SU-DHL-6 (cell line): ENCODE measurements at regions not wholly inside any gene's neighbourhood (a gene's known extent, or its start where the extent isn't known, plus 50 kb on each side); places are given as distances from the start of the nearest gene placed in this dataset.

Experiments used
- H2AFZ ChIP-seq: fragments of 200-600 bp; sonication (generic); 2 replicates; pipeline ENCODE4 v1.6.1; 2014; ENCODE audit warnings: low read depth, mild to moderate bottlenecking, moderate library complexity, mixed read lengths, antibody characterized with exemption, low read length; ENCODE audit not compliant: severe bottlenecking
- H3F3A ChIP-seq: fragments of 200-600 bp; shearing (Covaris generic); 2 replicates; pipeline ENCODE4 v1.6.0; 2016; ENCODE audit warnings: antibody characterized with exemption, mild to moderate bottlenecking; ENCODE audit not compliant: insufficient read depth
- H3K27ac ChIP-seq: fragments of 200-600 bp; sonication (generic); 2 replicates; pipeline ENCODE4 v1.5.1; 2016; ENCODE audit warnings: low read depth, mild to moderate bottlenecking, low read length, moderate library complexity, mixed read lengths
- H3K27me3 ChIP-seq: fragments of 200-600 bp; sonication (generic), shearing (Covaris generic); 2 replicates; pipeline ENCODE4 v1.6.0; 2014; ENCODE audit warnings: mild to moderate bottlenecking, low read length
- H3K36me3 ChIP-seq: fragments of 200-600 bp; sonication (generic); 2 replicates; pipeline ENCODE4 v1.6.1; 2014; ENCODE audit warnings: mild to moderate bottlenecking, low read length, mixed read lengths
- H3K4me2 ChIP-seq: fragments of 300-600, 200-600 bp; shearing (Covaris generic), sonication (generic); 2 replicates; pipeline ENCODE4 v1.6.0; 2014; ENCODE audit warnings: low read length, low read depth, mild to moderate bottlenecking; ENCODE audit not compliant: poor library complexity, severe bottlenecking
- H3K4me3 ChIP-seq: fragments of 200-600 bp; sonication (generic); 2 replicates; pipeline ENCODE4 v1.5.1; 2014; ENCODE audit warnings: antibody characterized with exemption, low read length, mild to moderate bottlenecking, mixed read lengths; ENCODE audit not compliant: insufficient read depth, poor library complexity, severe bottlenecking
- H3K79me2 ChIP-seq: fragments of 200-600 bp; sonication (generic); 2 replicates; pipeline ENCODE4 v1.6.1; 2014; ENCODE audit warnings: mild to moderate bottlenecking, low read length, moderate library complexity; ENCODE audit not compliant: insufficient read depth
- H3K9ac ChIP-seq: fragments of 200-600 bp; sonication (generic); 2 replicates; pipeline ENCODE4 v1.7.0; 2014; ENCODE audit warnings: mild to moderate bottlenecking, low read length
- H3K9me2 ChIP-seq: fragments of 200-600 bp; sonication (generic); replicated peaks from 2 replicates; pipeline ENCODE4 v1.6.1; 2014; ENCODE audit warnings: low read length; ENCODE audit not compliant: insufficient read depth
- H3K9me3 ChIP-seq: fragments of 200-600 bp; sonication (generic); 2 replicates; pipeline ENCODE4 v1.6.1; 2014; ENCODE audit warnings: low read length, mixed read lengths; ENCODE audit not compliant: insufficient read depth
- H4K20me1 ChIP-seq: fragments of 200-600 bp; sonication (generic); 2 replicates; pipeline ENCODE4 v1.6.1; 2014; ENCODE audit warnings: low read depth, mild to moderate bottlenecking, antibody characterized with exemption, low read length, moderate library complexity, mixed read lengths
- EZH2phosphoT487 ChIP-seq: fragments of 200-600 bp; sonication (generic), shearing (Covaris generic); conservative IDR thresholded peaks from 2 replicates; pipeline ENCODE4 v1.6.1; 2018; ENCODE audit warnings: mild to moderate bottlenecking, antibody characterized with exemption, low read length, moderate library complexity, mixed read lengths
- TF ChIP-seq, protein P1 (sequence below): fragments of 200-600 bp; sonication (generic); IDR thresholded peaks from one replicate; pipeline ENCODE4 v1.5.1; 2017; ENCODE audit warnings: antibody characterized with exemption, mild to moderate bottlenecking, low read length, moderate library complexity; ENCODE audit not compliant: insufficient read depth, poor library complexity, severe bottlenecking

DNA sequence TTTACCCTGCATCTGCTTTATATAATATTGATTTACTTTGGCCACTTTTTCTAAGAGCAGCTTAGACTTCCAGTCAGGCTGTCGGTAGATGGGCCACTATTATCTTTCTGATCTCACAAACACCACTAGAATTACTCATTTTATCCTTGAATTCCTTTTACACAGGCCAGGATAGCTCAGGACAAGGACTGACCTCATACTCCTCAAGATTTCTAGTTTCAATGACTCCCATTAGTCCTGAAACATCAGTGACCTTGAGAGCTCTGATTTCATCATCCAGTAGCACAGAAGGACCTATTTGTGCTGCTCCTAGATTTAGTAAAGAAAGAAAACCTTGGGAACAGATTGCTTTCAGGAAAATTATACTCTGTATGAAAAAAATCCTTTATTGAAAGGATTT, 727.9 kb upstream of the PTPRD start:
- Histone ChIP-seq H3K9me3 (no peaks in the 10 kb centered on the region), H4K20me1 (no peaks in the 10 kb centered on the region), H3K79me2 (no peaks in the 10 kb centered on the region), H3K36me3 (no peaks in the 10 kb centered on the region), H3K9me2 (no peaks in the 10 kb centered on the region), H3K4me3 (no peak overlapping the region), H2AFZ (no peak overlapping the region), H3K9ac (no peak overlapping the region), H3F3A (no peaks in the 10 kb centered on the region), H3K4me2 (no peak overlapping the region), H3K27me3 (no peaks in the 10 kb centered on the region), H3K27ac (no peak overlapping the region)
- TF ChIP-seq EZH2phosphoT487, result no peak
- TF ChIP-seq, protein P1, sequence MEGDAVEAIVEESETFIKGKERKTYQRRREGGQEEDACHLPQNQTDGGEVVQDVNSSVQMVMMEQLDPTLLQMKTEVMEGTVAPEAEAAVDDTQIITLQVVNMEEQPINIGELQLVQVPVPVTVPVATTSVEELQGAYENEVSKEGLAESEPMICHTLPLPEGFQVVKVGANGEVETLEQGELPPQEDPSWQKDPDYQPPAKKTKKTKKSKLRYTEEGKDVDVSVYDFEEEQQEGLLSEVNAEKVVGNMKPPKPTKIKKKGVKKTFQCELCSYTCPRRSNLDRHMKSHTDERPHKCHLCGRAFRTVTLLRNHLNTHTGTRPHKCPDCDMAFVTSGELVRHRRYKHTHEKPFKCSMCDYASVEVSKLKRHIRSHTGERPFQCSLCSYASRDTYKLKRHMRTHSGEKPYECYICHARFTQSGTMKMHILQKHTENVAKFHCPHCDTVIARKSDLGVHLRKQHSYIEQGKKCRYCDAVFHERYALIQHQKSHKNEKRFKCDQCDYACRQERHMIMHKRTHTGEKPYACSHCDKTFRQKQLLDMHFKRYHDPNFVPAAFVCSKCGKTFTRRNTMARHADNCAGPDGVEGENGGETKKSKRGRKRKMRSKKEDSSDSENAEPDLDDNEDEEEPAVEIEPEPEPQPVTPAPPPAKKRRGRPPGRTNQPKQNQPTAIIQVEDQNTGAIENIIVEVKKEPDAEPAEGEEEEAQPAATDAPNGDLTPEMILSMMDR, result no peak

DNA sequence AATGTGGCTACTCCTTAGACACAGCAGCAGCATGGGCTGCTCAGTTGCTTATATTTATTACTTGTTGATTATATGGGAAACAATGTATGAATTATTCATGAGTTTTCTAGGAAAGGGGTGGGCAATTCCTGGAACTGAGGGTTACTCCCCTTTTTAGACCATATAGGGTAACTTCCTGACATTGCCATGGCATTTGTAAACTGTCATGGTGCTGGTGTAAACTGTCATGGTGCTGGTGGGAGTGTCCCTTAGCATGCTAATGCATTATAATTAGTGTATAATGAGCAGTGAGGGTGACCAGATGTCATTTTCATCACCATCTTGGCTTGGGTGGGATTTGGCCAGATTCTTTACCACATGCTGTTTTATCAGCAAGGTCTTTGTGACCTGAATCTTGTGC, 734.6 kb upstream of the PTPRD start:
- TF ChIP-seq, protein P1, result no peak
- no peak for TF ChIP-seq EZH2phosphoT487

GRCh38 chr9:11348366-11348765, 735.6 kb upstream of the PTPRD start:
- no peaks in the 10 kb centered on the region for H4K20me1 ChIP-seq
- peaks cover 6% of the 10 kb centered on the region; the same call in 1 of the 2 replicates for H3K9me3 ChIP-seq
- TF ChIP-seq EZH2phosphoT487, result no peak
- TF ChIP-seq, protein P1, result no peak
- H3K36me3 ChIP-seq, result no peaks in the 10 kb centered on the region
- no peak overlapping the region for H3K27ac ChIP-seq
- no peaks in the 10 kb centered on the region for H3K27me3 ChIP-seq
- H3K9ac ChIP-seq, result no peak overlapping the region
- no peak overlapping the region for H3K4me3 ChIP-seq
- no peak overlapping the region for H3K4me2 ChIP-seq
- no peaks in the 10 kb centered on the region for H3K9me2 ChIP-seq
- H3K79me2 ChIP-seq, result no peaks in the 10 kb centered on the region
- no peaks in the 10 kb centered on the region for H3F3A ChIP-seq
- H2AFZ ChIP-seq, result no peak overlapping the region

More for the DNA sequence above, 734.6 kb upstream of the PTPRD start:
- Histone ChIP-seq H2AFZ (no peak overlapping the region), H3F3A (no peaks in the 10 kb centered on the region), H3K36me3 (no peaks in the 10 kb centered on the region), H4K20me1 (no peaks in the 10 kb centered on the region), H3K9ac (no peak overlapping the region), H3K27me3 (no peaks in the 10 kb centered on the region), H3K9me2 (no peaks in the 10 kb centered on the region), H3K4me2 (no peak overlapping the region), H3K27ac (no peak overlapping the region), H3K4me3 (no peak overlapping the region), H3K79me2 (no peaks in the 10 kb centered on the region), H3K9me3 (peaks cover 6% of the 10 kb centered on the region; the same call in 1 of the 2 replicates)
